Neural cell (in vitro differentiated cells): ENCODE measurements at regions not wholly inside any gene's neighbourhood (a gene's known extent, or its start where the extent isn't known, plus 50 kb on each side); places are given as distances from the start of the nearest gene placed in this dataset.

Experiments used
- EP300 ChIP-seq: fragments of 450-650 bp; conservative IDR thresholded peaks from 2 replicates; pipeline ENCODE4 v1.6.1; 2014; ENCODE audit warnings: antibody characterized with exemption, mild to moderate bottlenecking, moderate library complexity; ENCODE audit not compliant: poor library complexity, severe bottlenecking
- EZH2 ChIP-seq: fragments of 200-600, 300-800 bp; shearing (Covaris generic), sonication (generic); IDR thresholded peaks from 2 replicates; pipeline ENCODE4 v1.6.1; 2014; ENCODE audit warnings: antibody characterized with exemption, low read length, borderline replicate concordance, mild to moderate bottlenecking; ENCODE audit not compliant: insufficient read depth, poor library complexity, severe bottlenecking
- POLR2AphosphoS5 ChIP-seq: IDR thresholded peaks from 2 replicates; pipeline ENCODE4 v1.6.1; 2012
- RAD21 ChIP-seq: fragments of 450-650 bp; conservative IDR thresholded peaks from 2 replicates; pipeline ENCODE4 v1.6.1; 2014; ENCODE audit warnings: antibody characterized with exemption, mild to moderate bottlenecking, moderate library complexity
- SMC3 ChIP-seq: fragments of 450-650 bp; conservative IDR thresholded peaks from 2 replicates; pipeline ENCODE4 v1.6.1; 2014; ENCODE audit warnings: antibody characterized with exemption, mild to moderate bottlenecking, moderate library complexity; ENCODE audit not compliant: poor library complexity
- TAF1 ChIP-seq: IDR thresholded peaks from 2 replicates; pipeline ENCODE4 v1.6.1; 2012; ENCODE audit warnings: low read depth
- TF ChIP-seq, protein P1 (sequence below): fragments of 450-650 bp; IDR thresholded peaks from 2 replicates; pipeline ENCODE4 v1.5.1; 2014; ENCODE audit warnings: antibody characterized with exemption, mild to moderate bottlenecking, moderate library complexity; ENCODE audit not compliant: poor library complexity, severe bottlenecking
- TF ChIP-seq, protein P2 (sequence below): IDR thresholded peaks from 2 replicates; pipeline ENCODE4 v1.6.1; 2012; ENCODE audit warnings: borderline replicate concordance

DNA sequence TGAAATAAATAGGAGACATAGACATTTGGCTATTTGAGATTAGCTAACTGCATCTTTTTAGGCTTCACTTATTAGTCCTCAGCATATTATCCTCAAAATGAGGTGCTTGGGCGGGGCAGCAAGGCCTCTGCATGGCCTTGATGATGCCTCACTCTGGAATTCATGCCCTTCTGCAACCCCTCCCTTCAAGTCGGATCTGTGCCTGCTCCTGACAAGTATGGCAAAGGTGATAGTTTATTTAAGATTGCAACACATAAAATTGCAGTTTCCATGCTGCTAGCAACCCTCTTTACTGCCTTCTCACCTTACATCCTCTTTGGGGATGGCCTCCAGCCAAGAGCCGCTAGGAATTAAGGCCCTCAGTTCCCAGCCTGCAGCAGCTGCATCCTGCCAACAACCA is 241.3 kb upstream of the ADARB2 start:
- TF ChIP-seq EZH2 (no peak), RAD21 (no peak), SMC3 (no peak), EP300 (no peak), POLR2AphosphoS5 (no peak), TAF1 (no peak)
- TF ChIP-seq, protein P1, sequence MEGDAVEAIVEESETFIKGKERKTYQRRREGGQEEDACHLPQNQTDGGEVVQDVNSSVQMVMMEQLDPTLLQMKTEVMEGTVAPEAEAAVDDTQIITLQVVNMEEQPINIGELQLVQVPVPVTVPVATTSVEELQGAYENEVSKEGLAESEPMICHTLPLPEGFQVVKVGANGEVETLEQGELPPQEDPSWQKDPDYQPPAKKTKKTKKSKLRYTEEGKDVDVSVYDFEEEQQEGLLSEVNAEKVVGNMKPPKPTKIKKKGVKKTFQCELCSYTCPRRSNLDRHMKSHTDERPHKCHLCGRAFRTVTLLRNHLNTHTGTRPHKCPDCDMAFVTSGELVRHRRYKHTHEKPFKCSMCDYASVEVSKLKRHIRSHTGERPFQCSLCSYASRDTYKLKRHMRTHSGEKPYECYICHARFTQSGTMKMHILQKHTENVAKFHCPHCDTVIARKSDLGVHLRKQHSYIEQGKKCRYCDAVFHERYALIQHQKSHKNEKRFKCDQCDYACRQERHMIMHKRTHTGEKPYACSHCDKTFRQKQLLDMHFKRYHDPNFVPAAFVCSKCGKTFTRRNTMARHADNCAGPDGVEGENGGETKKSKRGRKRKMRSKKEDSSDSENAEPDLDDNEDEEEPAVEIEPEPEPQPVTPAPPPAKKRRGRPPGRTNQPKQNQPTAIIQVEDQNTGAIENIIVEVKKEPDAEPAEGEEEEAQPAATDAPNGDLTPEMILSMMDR: no peak
- TF ChIP-seq, protein P2, sequence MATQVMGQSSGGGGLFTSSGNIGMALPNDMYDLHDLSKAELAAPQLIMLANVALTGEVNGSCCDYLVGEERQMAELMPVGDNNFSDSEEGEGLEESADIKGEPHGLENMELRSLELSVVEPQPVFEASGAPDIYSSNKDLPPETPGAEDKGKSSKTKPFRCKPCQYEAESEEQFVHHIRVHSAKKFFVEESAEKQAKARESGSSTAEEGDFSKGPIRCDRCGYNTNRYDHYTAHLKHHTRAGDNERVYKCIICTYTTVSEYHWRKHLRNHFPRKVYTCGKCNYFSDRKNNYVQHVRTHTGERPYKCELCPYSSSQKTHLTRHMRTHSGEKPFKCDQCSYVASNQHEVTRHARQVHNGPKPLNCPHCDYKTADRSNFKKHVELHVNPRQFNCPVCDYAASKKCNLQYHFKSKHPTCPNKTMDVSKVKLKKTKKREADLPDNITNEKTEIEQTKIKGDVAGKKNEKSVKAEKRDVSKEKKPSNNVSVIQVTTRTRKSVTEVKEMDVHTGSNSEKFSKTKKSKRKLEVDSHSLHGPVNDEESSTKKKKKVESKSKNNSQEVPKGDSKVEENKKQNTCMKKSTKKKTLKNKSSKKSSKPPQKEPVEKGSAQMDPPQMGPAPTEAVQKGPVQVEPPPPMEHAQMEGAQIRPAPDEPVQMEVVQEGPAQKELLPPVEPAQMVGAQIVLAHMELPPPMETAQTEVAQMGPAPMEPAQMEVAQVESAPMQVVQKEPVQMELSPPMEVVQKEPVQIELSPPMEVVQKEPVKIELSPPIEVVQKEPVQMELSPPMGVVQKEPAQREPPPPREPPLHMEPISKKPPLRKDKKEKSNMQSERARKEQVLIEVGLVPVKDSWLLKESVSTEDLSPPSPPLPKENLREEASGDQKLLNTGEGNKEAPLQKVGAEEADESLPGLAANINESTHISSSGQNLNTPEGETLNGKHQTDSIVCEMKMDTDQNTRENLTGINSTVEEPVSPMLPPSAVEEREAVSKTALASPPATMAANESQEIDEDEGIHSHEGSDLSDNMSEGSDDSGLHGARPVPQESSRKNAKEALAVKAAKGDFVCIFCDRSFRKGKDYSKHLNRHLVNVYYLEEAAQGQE: no peak
